H1 (cell line): ENCODE measurements at regions not wholly inside any gene's neighbourhood (a gene's known extent, or its start where the extent isn't known, plus 50 kb on each side); places are given as distances from the start of the nearest gene placed in this dataset.

Source experiments
- CTCF ChIA-PET: fragments of 300-600 bp; sonication (Branson Sonifier 250); formaldehyde crosslinking; loops from one replicate; lab custom pipeline; 2021; ENCODE audit not compliant: partially characterized antibody; lab: Charles Lee
- POLR2A ChIA-PET: fragments of 300-600 bp; sonication (Branson Sonifier 250); formaldehyde crosslinking; loops from one replicate; lab custom pipeline; 2021; ENCODE audit warnings: inconsistent platforms; ENCODE audit not compliant: partially characterized antibody; lab: Charles Lee
- DNase-seq, 2 experiments: peaks; one replicate each; pipeline versions ENCODE4 v3.0.0 to v3.0.0-alpha.2; 2010 to 2022; ENCODE audit warnings: low spot score in 2 of 2, low read depth in 1 of 2, mixed read lengths in 1 of 2
- FAIRE-seq: peaks from 2 replicates; lab custom pipeline; 2011; peaks lifted over from hg19 to GRCh38; lab: Jason Lieb, UNC
- H2AFZ ChIP-seq: 2 replicates; pipeline ENCODE4 v1.8.1; 2012; ENCODE audit warnings: low read length, inconsistent platforms
- H2AK5ac ChIP-seq: 2 replicates; pipeline ENCODE4 v1.6.1; 2013; ENCODE audit warnings: low read depth, low read length
- H2BK120ac ChIP-seq: replicated peaks from 2 replicates; pipeline ENCODE3; 2013; ENCODE audit warnings: low read depth, low read length, inconsistent platforms
- H2BK12ac ChIP-seq: 2 replicates; pipeline ENCODE4 v1.6.1; 2013; ENCODE audit warnings: low read depth, low read length
- H2BK15ac ChIP-seq: 2 replicates; pipeline ENCODE4 v1.6.1; 2013; ENCODE audit warnings: low read length
- H2BK20ac ChIP-seq: 2 replicates; pipeline ENCODE4 v1.6.1; 2013; ENCODE audit warnings: low read length
- H2BK5ac ChIP-seq: 2 replicates; pipeline ENCODE4 v1.6.1; 2013; ENCODE audit warnings: low read depth, low read length
- H3K14ac ChIP-seq: 2 replicates; pipeline ENCODE4 v1.6.1; 2013; ENCODE audit warnings: inconsistent platforms; ENCODE audit not compliant: insufficient read length
- H3K18ac ChIP-seq: 2 replicates; pipeline ENCODE4 v1.6.1; 2013; ENCODE audit warnings: low read length; ENCODE audit errors: extremely low read depth
- H3K23ac ChIP-seq: 2 replicates; pipeline ENCODE4 v1.6.1; 2013; ENCODE audit warnings: inconsistent platforms; ENCODE audit not compliant: insufficient read length
- H3K23me2 ChIP-seq: 2 replicates; pipeline ENCODE4 v1.6.1; 2013; ENCODE audit warnings: low read depth, low read length
- H3K27ac ChIP-seq: 2 replicates; pipeline ENCODE4 v1.6.1; 2011; ENCODE audit warnings: low read depth, low read length, inconsistent platforms
- H3K27me3 ChIP-seq, 4 experiments: replicated peaks in 1 of 4; 1 replicate in 1 of 4; 2 replicates in 3 of 4; pipeline versions ENCODE4 v1.6.1 to v1.8.1; 2011 to 2013; ENCODE audit warnings: low read length in 3 of 4, mild to moderate bottlenecking in 3 of 4, inconsistent platforms in 2 of 4, mixed read lengths in 2 of 4, moderate library complexity in 1 of 4; ENCODE audit not compliant: control insufficient read depth in 3 of 4, insufficient read depth in 3 of 4; ENCODE audit errors: extremely low read depth in 1 of 4
- H3K36me3 ChIP-seq, 4 experiments: 2 replicates each; pipeline versions ENCODE4 v1.6.1 to v1.8.1; 2011 to 2013; ENCODE audit warnings: mild to moderate bottlenecking in 4 of 4, low read length in 3 of 4, moderate library complexity in 2 of 4, control low read depth in 1 of 4, inconsistent platforms in 1 of 4; ENCODE audit not compliant: insufficient read depth in 4 of 4, control insufficient read depth in 2 of 4
- H3K4ac ChIP-seq: replicated peaks from 2 replicates; pipeline ENCODE3; 2013; ENCODE audit warnings: low read length, low read depth, mixed read lengths, inconsistent platforms; ENCODE audit not compliant: insufficient read length
- H3K4me1 ChIP-seq, 4 experiments: replicated peaks in 1 of 4; 1 replicate in 1 of 4; 2 replicates in 3 of 4; pipeline versions ENCODE4 v1.6.1 to v1.8.1; 2011 to 2013; ENCODE audit warnings: low read length in 3 of 4, inconsistent platforms in 2 of 4, mixed read lengths in 1 of 4; ENCODE audit not compliant: insufficient read depth in 4 of 4, control insufficient read depth in 3 of 4
- H3K4me2 ChIP-seq, 2 experiments: 2 replicates each; pipeline versions ENCODE4 v1.6.1 to v1.8.1; 2011 to 2013; ENCODE audit warnings: low read depth in 2 of 2, low read length in 2 of 2, control low read depth in 1 of 2, inconsistent platforms in 1 of 2, mild to moderate bottlenecking in 1 of 2; ENCODE audit not compliant: insufficient read depth in 1 of 2
- H3K4me3 ChIP-seq, 4 experiments: fragments of 200-600, 300-600 bp in 1 of 4; sonication (generic), shearing (Covaris generic), sonication (Bioruptor Twin) in 1 of 4; 2 replicates each; pipeline versions ENCODE4 v1.5.1 to v1.8.1; 2011 to 2016; ENCODE audit warnings: low read length in 4 of 4, low read depth in 3 of 4, control low read depth in 2 of 4, inconsistent platforms in 2 of 4, mild to moderate bottlenecking in 2 of 4, mixed read lengths in 1 of 4, moderate library complexity in 1 of 4; ENCODE audit not compliant: insufficient read depth in 2 of 4; ENCODE audit errors: extremely low read depth in 1 of 4
- H3K56ac ChIP-seq: replicated peaks from 2 replicates; pipeline ENCODE3; 2013; ENCODE audit warnings: low read depth, mild to moderate bottlenecking, mixed read lengths, low read length, inconsistent platforms; ENCODE audit not compliant: insufficient read length
- H3K79me1 ChIP-seq: 2 replicates; pipeline ENCODE4 v1.6.1; 2013; ENCODE audit warnings: low read depth, low read length, control low read depth
- H3K79me2 ChIP-seq, 2 experiments: 2 replicates each; pipeline versions ENCODE4 v1.6.1 to v1.8.1; 2012 to 2013; ENCODE audit warnings: low read length in 2 of 2, mild to moderate bottlenecking in 2 of 2, inconsistent platforms in 1 of 2; ENCODE audit not compliant: insufficient read depth in 2 of 2, control insufficient read depth in 1 of 2
- H3K9ac ChIP-seq, 4 experiments: replicated peaks in 1 of 4; 1 replicate in 1 of 4; 2 replicates in 3 of 4; pipeline versions ENCODE4 v1.6.1 to v1.8.1; 2011 to 2013; ENCODE audit warnings: low read depth in 3 of 4, low read length in 3 of 4, control low read depth in 2 of 4, mild to moderate bottlenecking in 2 of 4, moderate library complexity in 2 of 4, inconsistent platforms in 1 of 4; ENCODE audit errors: extremely low read depth in 1 of 4
- H3K9me3 ChIP-seq, 2 experiments: 2 replicates each; pipeline versions ENCODE4 v1.6.1 to v1.8.1; 2012 to 2013; ENCODE audit warnings: mild to moderate bottlenecking in 2 of 2, moderate library complexity in 2 of 2, control low read depth in 1 of 2, inconsistent platforms in 1 of 2, low read depth in 1 of 2, low read length in 1 of 2, mixed read lengths in 1 of 2; ENCODE audit not compliant: insufficient read depth in 2 of 2
- H4K20me1 ChIP-seq, 2 experiments: replicated peaks in 1 of 2; 2 replicates each; pipeline versions ENCODE3 to v1.8.1; 2011 to 2013; ENCODE audit warnings: inconsistent platforms in 2 of 2, low read length in 2 of 2, mild to moderate bottlenecking in 1 of 2; ENCODE audit not compliant: insufficient read depth in 2 of 2, control insufficient read depth in 1 of 2
- H4K5ac ChIP-seq: 2 replicates; pipeline ENCODE4 v1.6.1; 2013; ENCODE audit warnings: low read length, low read depth, mixed read lengths, inconsistent platforms; ENCODE audit not compliant: insufficient read length
- H4K8ac ChIP-seq: 2 replicates; pipeline ENCODE4 v1.8.0; 2013; ENCODE audit warnings: mild to moderate bottlenecking, moderate library complexity, low read length, inconsistent platforms; ENCODE audit not compliant: insufficient read depth; ENCODE audit errors: extremely low read depth
- H4K91ac ChIP-seq: replicated peaks from 2 replicates; pipeline ENCODE3; 2013; ENCODE audit warnings: low read length, mixed read lengths, inconsistent platforms; ENCODE audit not compliant: insufficient read length
- FOSL1 ChIP-seq: IDR thresholded peaks from 2 replicates; pipeline ENCODE4 v1.6.1; 2011; ENCODE audit warnings: mild to moderate bottlenecking, low read depth, low read length, moderate library complexity; ENCODE audit not compliant: insufficient read depth
- GTF2F1 ChIP-seq: IDR thresholded peaks from 2 replicates; pipeline ENCODE4 v1.6.1; 2012; ENCODE audit warnings: low read depth, low read length, improper control_type of control experiment, borderline replicate concordance
- NANOG ChIP-seq: IDR thresholded peaks from 2 replicates; pipeline ENCODE4 v1.6.1; 2011; ENCODE audit warnings: low read length, low read depth, mild to moderate bottlenecking, inconsistent platforms; ENCODE audit not compliant: insufficient read depth, poor library complexity, severe bottlenecking
- SP4 ChIP-seq: IDR thresholded peaks from 2 replicates; pipeline ENCODE4 v1.6.1; 2012; ENCODE audit warnings: low read length, inconsistent platforms
- TCF12 ChIP-seq: IDR thresholded peaks from 2 replicates; pipeline ENCODE4 v1.6.1; 2011; ENCODE audit warnings: low read depth, mild to moderate bottlenecking, low read length
- WGBS, 2 experiments: shearing (Covaris generic) in 1 of 2; methylation state at CpG; one replicate each; pipeline versions ENCODE4 v1.1.6 to v1.1.7; 2013 to 2015; ENCODE audit warnings: low lambda C conversion rate in 2 of 2, mixed read lengths in 2 of 2, inconsistent platforms in 1 of 2, low coverage in 1 of 2, missing lambda C conversion rate in 1 of 2; ENCODE audit not compliant: insufficient replicate concordance in 2 of 2, insufficient coverage in 1 of 2, insufficient read length in 1 of 2; ENCODE audit errors: extremely low coverage in 1 of 2, missing lambda C conversion rate in 1 of 2; 5-methylcytosine and 5-hydroxymethylcytosine counted together

DNA sequence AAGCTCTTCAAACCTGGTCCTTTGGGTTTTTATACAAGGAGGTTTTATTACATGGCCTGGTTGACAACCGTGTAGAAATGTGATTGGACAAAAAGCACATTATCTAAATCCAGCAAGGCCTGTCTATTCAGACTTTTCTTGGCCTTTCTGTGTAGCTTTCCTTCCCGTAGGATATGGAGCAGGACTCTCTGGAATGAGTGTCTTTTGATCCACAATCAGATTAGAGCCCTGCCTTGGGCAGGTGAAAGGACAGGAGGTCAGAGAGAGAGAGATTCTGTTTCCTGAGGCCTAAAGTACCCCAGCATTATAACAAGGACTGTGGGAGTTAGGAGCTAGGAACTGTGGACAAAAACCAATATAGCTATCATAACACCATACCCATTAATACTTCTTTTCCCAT, 375.5 kb upstream of the RGS6 start:
- Histone ChIP-seq H3K4me3 (no peak overlapping the region), H2BK5ac (no peak overlapping the region), H3K27me3 (no peaks in the 10 kb centered on the region)
- no peak for FAIRE-seq
- TF ChIP-seq TCF12 (no peak), GTF2F1 (no peak), NANOG (no peak), FOSL1 (no peak), SP4 (no peak)
- TF ChIP-seq, all 59 proteins: peak for 0
- Histone ChIP-seq H3K4me1 (no peaks in the 10 kb centered on the region), H3K9me3 (no peaks in the 10 kb centered on the region), H2BK12ac (no peak overlapping the region), H3K4me2 (no peak overlapping the region), H4K8ac (no peak overlapping the region), H3K23ac (no peak overlapping the region), H2BK15ac (no peak overlapping the region), H2BK20ac (no peak overlapping the region), H3K9ac (no peak overlapping the region), H3K18ac (no peak overlapping the region), H3K36me3 (no peaks in the 10 kb centered on the region), H3K79me2 (peaks cover 0 to 2% of the 10 kb centered on the region in 2 experiments; a peak in 1 of 4 replicates), H3K27ac (no peak overlapping the region), H2AFZ (no peak overlapping the region), H2AK5ac (no peak overlapping the region), H4K5ac (no peak overlapping the region), H3K79me1 (no peaks in the 10 kb centered on the region; the same call in 1 of the 2 replicates), H2BK120ac (no peak overlapping the region), H3K4ac (no peak overlapping the region), H3K56ac (no peak overlapping the region), H3K14ac (no peak overlapping the region), H3K23me2 (no peaks in the 10 kb centered on the region), H4K20me1 (no peaks in the 10 kb centered on the region), H4K91ac (no peak overlapping the region)
- POLR2A ChIA-PET, result interaction anchor here (0.6 kb wide), 1 partner anchor 425 kb away, joined by 5 read pairs; no protein-coding TSS in a partner anchor
- no peak for DNase-seq
- WGBS, 2 experiments, result 91% methylated on average over 2 of the region's 2 CpGs; no CpG with 5 or more reads in 1 of the 2 experiments
- CTCF ChIA-PET, result interaction anchor here (0.6 to 1.4 kb wide), 2 partner anchors 27 to 241 kb away, joined by 3 to 4 read pairs; no protein-coding TSS in a partner anchor
